ENCODE measurements at regions not wholly inside any gene's neighbourhood (a gene's known extent, or its start where the extent isn't known, plus 50 kb on each side); places are given as distances from the start of the nearest gene placed in this dataset.

DNA sequence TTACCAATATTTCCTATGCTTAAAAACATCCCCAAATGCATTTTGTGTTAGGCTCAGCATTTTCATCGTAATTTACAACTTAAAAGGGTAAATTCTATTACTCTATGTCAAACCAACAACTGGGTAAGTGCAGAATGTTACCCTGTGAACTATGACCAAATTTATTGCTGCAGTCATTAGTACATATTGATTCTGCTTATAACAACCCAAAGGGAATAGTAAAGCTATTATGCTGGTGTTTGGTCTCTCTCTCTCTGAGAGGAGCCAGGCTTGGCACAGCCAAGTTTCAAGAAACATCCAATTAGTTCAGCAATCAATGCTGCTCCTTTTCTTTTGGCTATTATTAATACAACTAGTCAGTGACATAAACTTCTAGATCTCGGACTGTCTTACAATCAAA, 747.7 kb downstream of the CENPC start:
- no peak overlapping the region for H2AFZ ChIP-seq (ENCODE audit: low read length)
- no peak overlapping the region for H3K4me2 ChIP-seq (ENCODE audit: low read length)
- H3K9me2 ChIP-seq (ENCODE audit: insufficient read depth, low read length) = no peaks in the 10 kb centered on the region
- no peaks in the 10 kb centered on the region for H3K36me3 ChIP-seq (ENCODE audit: insufficient read depth, low read length)
- no peaks in the 10 kb centered on the region for H4K20me1 ChIP-seq (ENCODE audit: insufficient read depth, low read length)
- ChIA-PET CTCF (ENCODE audit: unreplicated experiment) (no interaction called here), POLR2A (no interaction called here)
- no peak overlapping the region for H3K27ac ChIP-seq (ENCODE audit: low read depth, low read length, poor library complexity, severe bottlenecking)
- TF ChIP-seq, protein P1, sequence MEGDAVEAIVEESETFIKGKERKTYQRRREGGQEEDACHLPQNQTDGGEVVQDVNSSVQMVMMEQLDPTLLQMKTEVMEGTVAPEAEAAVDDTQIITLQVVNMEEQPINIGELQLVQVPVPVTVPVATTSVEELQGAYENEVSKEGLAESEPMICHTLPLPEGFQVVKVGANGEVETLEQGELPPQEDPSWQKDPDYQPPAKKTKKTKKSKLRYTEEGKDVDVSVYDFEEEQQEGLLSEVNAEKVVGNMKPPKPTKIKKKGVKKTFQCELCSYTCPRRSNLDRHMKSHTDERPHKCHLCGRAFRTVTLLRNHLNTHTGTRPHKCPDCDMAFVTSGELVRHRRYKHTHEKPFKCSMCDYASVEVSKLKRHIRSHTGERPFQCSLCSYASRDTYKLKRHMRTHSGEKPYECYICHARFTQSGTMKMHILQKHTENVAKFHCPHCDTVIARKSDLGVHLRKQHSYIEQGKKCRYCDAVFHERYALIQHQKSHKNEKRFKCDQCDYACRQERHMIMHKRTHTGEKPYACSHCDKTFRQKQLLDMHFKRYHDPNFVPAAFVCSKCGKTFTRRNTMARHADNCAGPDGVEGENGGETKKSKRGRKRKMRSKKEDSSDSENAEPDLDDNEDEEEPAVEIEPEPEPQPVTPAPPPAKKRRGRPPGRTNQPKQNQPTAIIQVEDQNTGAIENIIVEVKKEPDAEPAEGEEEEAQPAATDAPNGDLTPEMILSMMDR (conservative IDR thresholded peaks at IDR 0.05; ENCODE audit: low read length) = no peak
- no peak for TF ChIP-seq EZH2phosphoT487 (IDR thresholded peaks at IDR 0.05; ENCODE audit: borderline replicate concordance, low read depth, low read length)
- no peak overlapping the region for H3K4me3 ChIP-seq (ENCODE audit: low read depth, low read length, poor library complexity, severe bottlenecking)
- intact Hi-C loops (cut with micrococcal nuclease; ENCODE audit: unreplicated experiment) = no loop called here
- no TSS peak for BruUV-seq (replicated peaks)
- H3K9me3 ChIP-seq (ENCODE audit: low read length) = no peaks in the 10 kb centered on the region
- no peak for DNase-seq (ENCODE audit: low spot score)
- H3K4me1 ChIP-seq (ENCODE audit: insufficient read depth, low read length, poor library complexity, severe bottlenecking) = no peaks in the 10 kb centered on the region
- no peaks in the 10 kb centered on the region for H3K79me2 ChIP-seq (ENCODE audit: insufficient read depth, low read depth, low read length)

DNA sequence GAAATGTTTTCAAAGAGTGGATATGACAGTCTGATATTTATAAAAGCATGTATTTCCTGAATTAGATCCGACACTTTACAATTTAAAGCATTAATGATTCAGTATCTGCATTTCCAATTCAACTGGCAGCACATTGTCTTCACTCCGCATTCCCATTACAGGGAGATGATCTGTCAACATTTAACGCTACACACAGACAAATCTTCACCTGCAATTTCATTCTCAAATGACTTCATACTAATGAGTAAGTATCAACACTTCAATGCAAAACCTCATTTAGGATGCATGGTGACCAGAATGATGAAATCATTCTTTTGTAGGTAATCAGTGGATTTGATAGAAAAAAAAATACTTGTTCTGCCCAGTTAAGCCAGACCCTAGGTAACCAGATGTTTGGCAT, 749.6 kb downstream of the CENPC start:
- DNase-seq (ENCODE audit: low spot score) = no peak
- Histone ChIP-seq H3K9me3 (ENCODE audit: low read length) (no peaks in the 10 kb centered on the region), H3K79me2 (ENCODE audit: insufficient read depth, low read depth, low read length) (no peaks in the 10 kb centered on the region), H2AFZ (ENCODE audit: low read length) (no peak overlapping the region), H3K27ac (ENCODE audit: low read depth, low read length, poor library complexity, severe bottlenecking) (no peak overlapping the region), H4K20me1 (ENCODE audit: insufficient read depth, low read length) (no peaks in the 10 kb centered on the region), H3K4me2 (ENCODE audit: low read length) (no peak overlapping the region), H3K4me3 (ENCODE audit: low read depth, low read length, poor library complexity, severe bottlenecking) (no peak overlapping the region), H3K36me3 (ENCODE audit: insufficient read depth, low read length) (no peaks in the 10 kb centered on the region), H3K9me2 (ENCODE audit: insufficient read depth, low read length) (no peaks in the 10 kb centered on the region), H3K4me1 (ENCODE audit: insufficient read depth, low read length, poor library complexity, severe bottlenecking) (no peaks in the 10 kb centered on the region)
- no TSS peak for BruUV-seq (replicated peaks)
- intact Hi-C loops (cut with micrococcal nuclease; ENCODE audit: unreplicated experiment) = no loop called here
- TF ChIP-seq, protein P1 (conservative IDR thresholded peaks at IDR 0.05; ENCODE audit: low read length) = no peak
- TF ChIP-seq EZH2phosphoT487 (IDR thresholded peaks at IDR 0.05; ENCODE audit: borderline replicate concordance, low read depth, low read length) = no peak
- CTCF ChIA-PET (ENCODE audit: unreplicated experiment) = no interaction called here
- POLR2A ChIA-PET = interaction anchor here (0.6 kb wide), 1 partner anchor 1209 kb away, joined by 3 read pairs; no protein-coding TSS in a partner anchor

DNA sequence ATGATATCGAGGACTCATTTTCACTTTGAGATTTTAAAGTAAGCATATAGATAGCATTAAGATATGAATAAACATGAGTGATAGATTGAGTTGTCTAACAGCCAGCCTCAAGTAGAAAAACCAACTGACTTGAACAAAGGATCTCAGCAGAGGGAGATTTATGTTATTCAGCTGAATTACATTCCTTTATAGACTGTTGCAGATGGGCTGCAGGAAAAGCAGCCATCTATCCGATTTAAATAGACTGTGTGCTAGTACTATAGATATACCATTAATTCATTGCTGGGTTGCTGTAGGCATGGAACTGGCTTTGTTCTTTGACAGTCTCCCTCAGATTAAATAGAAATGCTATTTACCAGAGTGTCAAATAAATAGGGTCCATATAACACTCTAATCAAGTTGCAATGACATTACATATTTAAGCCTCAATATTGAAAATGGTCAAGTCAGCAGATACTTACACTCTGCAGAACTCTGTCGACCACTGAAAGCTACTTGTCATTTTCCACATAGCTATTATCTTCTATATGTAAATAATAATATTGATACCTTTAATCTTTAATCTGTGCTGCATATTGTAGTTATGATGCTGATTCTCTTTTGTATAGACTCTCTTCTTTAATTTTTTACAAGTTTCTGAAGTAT, 750.8 kb downstream of the CENPC start:
- Histone ChIP-seq H3K27ac (ENCODE audit: low read depth, low read length, poor library complexity, severe bottlenecking) (no peak overlapping the region), H3K4me2 (ENCODE audit: low read length) (no peak overlapping the region), H3K4me1 (ENCODE audit: insufficient read depth, low read length, poor library complexity, severe bottlenecking) (no peaks in the 10 kb centered on the region), H3K4me3 (ENCODE audit: low read depth, low read length, poor library complexity, severe bottlenecking) (no peak overlapping the region), H3K36me3 (ENCODE audit: insufficient read depth, low read length) (no peaks in the 10 kb centered on the region), H3K79me2 (ENCODE audit: insufficient read depth, low read depth, low read length) (no peaks in the 10 kb centered on the region), H3K9me2 (ENCODE audit: insufficient read depth, low read length) (no peaks in the 10 kb centered on the region), H4K20me1 (ENCODE audit: insufficient read depth, low read length) (no peaks in the 10 kb centered on the region), H2AFZ (ENCODE audit: low read length) (no peak overlapping the region), H3K9me3 (ENCODE audit: low read length) (no peaks in the 10 kb centered on the region)
- DNase-seq (ENCODE audit: low spot score) = no peak
- ChIA-PET POLR2A (no interaction called here), CTCF (ENCODE audit: unreplicated experiment) (no interaction called here)
- intact Hi-C loops (cut with micrococcal nuclease; ENCODE audit: unreplicated experiment) = no loop called here
- TF ChIP-seq, protein P1 (conservative IDR thresholded peaks at IDR 0.05; ENCODE audit: low read length) = no peak
- TF ChIP-seq EZH2phosphoT487 (IDR thresholded peaks at IDR 0.05; ENCODE audit: borderline replicate concordance, low read depth, low read length) = no peak
- no TSS peak for BruUV-seq (replicated peaks)

Data from OCI-LY7 (cell line).